ENCODE measurements at regions not wholly inside any gene's neighbourhood (a gene's known extent, or its start where the extent isn't known, plus 50 kb on each side); places are given as distances from the start of the nearest gene placed in this dataset.
"Not testable (repeated sequence)": the region's sequence is repeated elsewhere in the genome, so short reads cannot be mapped to it uniquely, and the experiment has no call there.

GRCh38 chr3:39639344-39640236 is 169.8 kb upstream of the MYRIP start:
- Histone ChIP-seq H3K4me1 (peaks cover 0 to 12% (median 0%) of the 10 kb centered on the region in 12 donors), H3K36me3 (no peaks in the 10 kb centered on the region), H3K27me3 (peaks cover 0 to 4% (median 0%) of the 10 kb centered on the region in 9 donors), H3K9me3 (no peaks in the 10 kb centered on the region), H3K4me3 (no peak overlapping the region), H3K27ac (peak overlapping the region in 1 of 12 donors; percentile 17)
- ATAC-seq (peak in 3 of 4 donors; percentile 50 to 79 (median 73)), DNase-seq (no peak)
- WGBS, 4 donors: 60 to 62% (median 62%) methylated on average over 5 of the region's 5 CpGs
- intact Hi-C loops (cut with DNase I): no loop called here
- TF ChIP-seq CTCF (IDR thresholded peaks at IDR 0.05) (no peak), POLR2A (IDR thresholded peaks at IDR 0.05) (no peak)

GRCh38 chr3:39641274-39641673 is 168.1 kb upstream of the MYRIP start:
- no peak for DNase-seq
- H3K9me3 ChIP-seq: no peaks in the 10 kb centered on the region
- no peak for ATAC-seq
- no peak overlapping the region for H3K27ac ChIP-seq
- intact Hi-C loops (cut with DNase I): no loop called here
- H3K4me3 ChIP-seq: no peak overlapping the region
- 84 to 89% (median 85%) methylated on average over 4 of the region's 4 CpGs for WGBS, 4 donors
- H3K4me1 ChIP-seq: peaks cover 0 to 12% (median 0%) of the 10 kb centered on the region in 12 donors
- H3K27me3 ChIP-seq: peaks cover 0 to 4% (median 0%) of the 10 kb centered on the region in 9 donors
- no peaks in the 10 kb centered on the region for H3K36me3 ChIP-seq
- TF ChIP-seq POLR2A (IDR thresholded peaks at IDR 0.05): no peak
- no peak for TF ChIP-seq CTCF (IDR thresholded peaks at IDR 0.05)

- ATAC-seq (no peak), DNase-seq (no peak)
- no peak overlapping the region for H3K4me3 ChIP-seq
- intact Hi-C loops (cut with DNase I): no loop called here
- 72 to 84% (median 81%) methylated on average over 4 of the region's 4 CpGs for WGBS, 4 donors
- H3K27me3 ChIP-seq: peaks cover 0 to 4% (median 0%) of the 10 kb centered on the region in 9 donors
- H3K4me1 ChIP-seq: peaks cover 0 to 6% (median 0%) of the 10 kb centered on the region in 12 donors
- no peak overlapping the region for H3K27ac ChIP-seq
- no peak for TF ChIP-seq POLR2A (IDR thresholded peaks at IDR 0.05)
- TF ChIP-seq CTCF (IDR thresholded peaks at IDR 0.05): no peak
- no peaks in the 10 kb centered on the region for H3K9me3 ChIP-seq
- no peaks in the 10 kb centered on the region for H3K36me3 ChIP-seq
Measured at GRCh38 chr3:39644176-39644575, 165.2 kb upstream of the MYRIP start.

GRCh38 chr3:39651256-39651655 is 158.2 kb upstream of the MYRIP start:
- DNase-seq; H3K36me3 ChIP-seq; H3K4me3 ChIP-seq; ATAC-seq; H3K27me3 ChIP-seq; H3K9me3 ChIP-seq; H3K4me1 ChIP-seq; H3K27ac ChIP-seq; intact Hi-C loops (cut with DNase I): not testable (repeated sequence)
- WGBS, 4 donors: 90 to 94% (median 92%) methylated on average over 18 to 19 of the region's 19 CpGs

Data from heart left ventricle (tissue), 16 donors.